Spleen (tissue), 7 donors: ENCODE measurements at regions not wholly inside any gene's neighbourhood (a gene's known extent, or its start where the extent isn't known, plus 50 kb on each side); places are given as distances from the start of the nearest gene placed in this dataset.

Experiments used
- CTCF ChIP-seq, 11 experiments: fragments of 200-600 bp in 7 of 11; fragments of 450-650 bp in 4 of 11; sonication (generic) in 4 of 11; IDR thresholded peaks in 8 of 11; conservative IDR thresholded peaks in 3 of 11; 1 replicate in 7 of 11; 2 replicates in 4 of 11; pipeline versions ENCODE4 v1.4.0 to v1.8.0; 2016 to 2021; ENCODE audit warnings: antibody characterized with exemption in 11 of 11, inconsistent platforms in 4 of 11, mild to moderate bottlenecking in 1 of 11
- POLR2AphosphoS5 ChIP-seq, 3 donors: sonication (generic); formaldehyde crosslinking; IDR thresholded peaks; one replicate each; pipeline ENCODE4 v1.5.1; 2017; ENCODE audit warnings: antibody characterized with exemption in 3 of 3
- donor health status: DM: no; HTN: no; CAD: no; lungs with moderate emphysema.
- donor health status: DM: no; HTN: no; CAD: no.
- donor health status: DM: no; HTN: no; CAD: no.

GRCh38 chr20:42020316-42020715 is 402.1 kb upstream of the CHD6 start:
- TF ChIP-seq CTCF (IDR thresholded peaks at IDR 0.05 in 8 of 11, conservative IDR thresholded peaks at IDR 0.05 in 3 of 11) (no peak), POLR2AphosphoS5 (IDR thresholded peaks at IDR 0.05) (no peak)
